HEK293 (cell line): ENCODE measurements at regions not wholly inside any gene's neighbourhood (a gene's known extent, or its start where the extent isn't known, plus 50 kb on each side); places are given as distances from the start of the nearest gene placed in this dataset.

ENCODE experiments used
- CTCF ChIA-PET: fragments of 350-600 bp; formaldehyde crosslinking; extraction: SDS; loops from one replicate; lab custom pipeline; 2021; ENCODE audit warnings: antibody characterized with exemption; lab: Yijun Ruan, JAX
- POLR2A ChIA-PET: fragments of 300-600 bp; formaldehyde crosslinking; extraction: SDS; loops from one replicate; lab custom pipeline; 2020; ENCODE audit warnings: antibody characterized with exemption, inconsistent platforms; lab: Yijun Ruan, JAX
- H3K27ac ChIP-seq: fragments of 200-500 bp; sonication (Bioruptor generic); 2 replicates; pipeline ENCODE4 v1.5.1; 2014; ENCODE audit warnings: low read depth, low read length, control low read depth, inconsistent platforms; ENCODE audit errors: extremely low read depth
- H3K36me3 ChIP-seq, 2 experiments: fragments of 200-500 bp in 1 of 2; sonication (Bioruptor generic) in 1 of 2; 1 replicate in 1 of 2; 2 replicates in 1 of 2; pipeline ENCODE4 v1.5.1; 2014 to 2017; ENCODE audit warnings: inconsistent platforms in 2 of 2, low read length in 2 of 2; ENCODE audit not compliant: control insufficient read depth in 2 of 2, insufficient read depth in 1 of 2
- H3K4me1 ChIP-seq: fragments of 200-500 bp; sonication (Bioruptor generic); 2 replicates; pipeline ENCODE4 v1.5.1; 2014; ENCODE audit warnings: mild to moderate bottlenecking, low read length, inconsistent platforms; ENCODE audit not compliant: control insufficient read depth, insufficient read depth
- H3K4me3 ChIP-seq: 2 replicates; pipeline ENCODE4 v1.5.1; 2011; ENCODE audit warnings: low read depth, mild to moderate bottlenecking, control low read depth, low read length, moderate library complexity
- H3K9me3 ChIP-seq: fragments of 200-500 bp; sonication (Bioruptor generic); 2 replicates; pipeline ENCODE4 v1.5.1; 2014; ENCODE audit warnings: low read depth, low read length, inconsistent platforms; ENCODE audit not compliant: control insufficient read depth, insufficient read depth
- HIC1 ChIP-seq: fragments of 450-650 bp; formaldehyde crosslinking; IDR thresholded peaks from 2 replicates; pipeline ENCODE4 v1.5.1; 2016; ENCODE audit warnings: missing biosample characterization, missing genetic modification characterization
- KLF1 ChIP-seq: fragments of 450-650 bp; formaldehyde crosslinking; IDR thresholded peaks from 2 replicates; pipeline ENCODE4 v1.5.1; 2016; ENCODE audit warnings: missing biosample characterization, missing genetic modification characterization
- PRDM1 ChIP-seq: fragments of 450-650 bp; formaldehyde crosslinking; IDR thresholded peaks from 2 replicates; pipeline ENCODE4; 2016; ENCODE audit warnings: missing biosample characterization, missing genetic modification characterization
- SCRT1 ChIP-seq: fragments of 450-650 bp; formaldehyde crosslinking; IDR thresholded peaks from 2 replicates; pipeline ENCODE4 v1.5.1; 2016; ENCODE audit warnings: missing biosample characterization, missing genetic modification characterization, borderline replicate concordance
- SP3 ChIP-seq: fragments of 450-650 bp; formaldehyde crosslinking; IDR thresholded peaks from 2 replicates; pipeline ENCODE4 v1.5.1; 2016; ENCODE audit warnings: missing biosample characterization, missing genetic modification characterization
- YY2 ChIP-seq: fragments of 450-650 bp; formaldehyde crosslinking; IDR thresholded peaks from 2 replicates; pipeline ENCODE4 v1.5.1; 2016; ENCODE audit warnings: missing biosample characterization, missing genetic modification characterization
- ZBTB26 ChIP-seq: fragments of 450-650 bp; formaldehyde crosslinking; optimal IDR thresholded peaks from 2 replicates; pipeline ENCODE3; 2016; ENCODE audit warnings: missing biosample characterization, mild to moderate bottlenecking, missing genetic modification characterization
- ZNF112 ChIP-seq: fragments of 450-650 bp; formaldehyde crosslinking; IDR thresholded peaks from 2 replicates; pipeline ENCODE4 v1.5.0; 2017; ENCODE audit warnings: missing biosample characterization, missing genetic modification characterization
- ZNF138 ChIP-seq: fragments of 450-650 bp; formaldehyde crosslinking; IDR thresholded peaks from 2 replicates; pipeline ENCODE4 v1.5.1; 2016; ENCODE audit warnings: missing biosample characterization, missing genetic modification characterization, borderline replicate concordance
- ZNF223 ChIP-seq: fragments of 450-650 bp; formaldehyde crosslinking; IDR thresholded peaks from 2 replicates; pipeline ENCODE4 v1.5.1; 2016; ENCODE audit warnings: missing biosample characterization, missing genetic modification characterization
- ZNF416 ChIP-seq: fragments of 450-650 bp; formaldehyde crosslinking; IDR thresholded peaks from 2 replicates; pipeline ENCODE4 v1.5.1; 2016; ENCODE audit warnings: missing biosample characterization, missing genetic modification characterization
- ZNF610 ChIP-seq: fragments of 450-650 bp; formaldehyde crosslinking; IDR thresholded peaks from 2 replicates; pipeline ENCODE4 v1.5.1; 2016; ENCODE audit warnings: missing biosample characterization, missing genetic modification characterization, borderline replicate concordance
- ZNF623 ChIP-seq: fragments of 450-650 bp; formaldehyde crosslinking; IDR thresholded peaks from 2 replicates; pipeline ENCODE4 v1.5.1; 2016; ENCODE audit warnings: missing biosample characterization, missing genetic modification characterization
- ZNF626 ChIP-seq: fragments of 450-650 bp; sonication (Bioruptor Pico); formaldehyde crosslinking; IDR thresholded peaks from 2 replicates; pipeline ENCODE4 v1.5.1; 2018; ENCODE audit warnings: missing biosample characterization, missing genetic modification characterization, inconsistent platforms
- ZNF670 ChIP-seq: fragments of 450-650 bp; formaldehyde crosslinking; IDR thresholded peaks from 2 replicates; pipeline ENCODE4 v1.5.1; 2016; ENCODE audit warnings: missing biosample characterization, missing genetic modification characterization, low read depth
- ZNF701 ChIP-seq: fragments of 450-650 bp; formaldehyde crosslinking; IDR thresholded peaks from 2 replicates; pipeline ENCODE4 v1.5.1; 2016; ENCODE audit warnings: missing biosample characterization, missing genetic modification characterization
- ZNF768 ChIP-seq: fragments of 450-650 bp; formaldehyde crosslinking; IDR thresholded peaks from 2 replicates; pipeline ENCODE4 v1.5.1; 2018; ENCODE audit warnings: missing biosample characterization, mild to moderate bottlenecking, missing genetic modification characterization
- ZNF776 ChIP-seq: fragments of 450-650 bp; formaldehyde crosslinking; IDR thresholded peaks from 2 replicates; pipeline ENCODE4 v1.5.0; 2017; ENCODE audit warnings: missing biosample characterization, missing genetic modification characterization, borderline replicate concordance
- ZNF843 ChIP-seq: fragments of 450-650 bp; formaldehyde crosslinking; IDR thresholded peaks from 2 replicates; pipeline ENCODE4 v1.5.1; 2016; ENCODE audit warnings: missing biosample characterization, missing genetic modification characterization
- TF ChIP-seq, protein P1 (sequence below): fragments of 450-650 bp; formaldehyde crosslinking; IDR thresholded peaks from 2 replicates; pipeline ENCODE4 v1.5.1; 2016; ENCODE audit warnings: missing biosample characterization, missing genetic modification characterization
- TF ChIP-seq, protein P2 (sequence below): fragments of 450-650 bp; formaldehyde crosslinking; IDR thresholded peaks from 2 replicates; pipeline ENCODE4; 2016; ENCODE audit warnings: missing biosample characterization, missing genetic modification characterization

DNA sequence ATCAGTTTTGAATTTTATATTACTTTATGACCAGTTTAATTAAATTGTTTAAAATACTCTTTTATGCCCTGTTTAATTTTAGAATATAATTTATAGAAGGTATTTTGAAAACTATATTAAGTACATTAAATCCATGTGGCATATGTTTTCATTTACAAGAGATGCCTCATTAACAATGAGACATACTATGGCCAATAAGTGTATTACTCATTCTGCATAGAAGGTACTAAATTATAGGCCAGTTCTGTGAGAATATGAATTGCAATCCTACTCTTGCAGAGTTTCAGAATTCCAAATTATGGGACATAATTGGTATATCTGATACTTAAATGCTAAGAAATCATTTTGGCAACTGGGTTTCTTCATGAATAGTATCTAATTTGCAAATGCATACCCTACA is 951.1 kb downstream of the FAT4 start:
- POLR2A ChIA-PET = no interaction called here
- CTCF ChIA-PET = no interaction called here
- TF ChIP-seq ZNF701 = no peak
- H3K9me3 ChIP-seq = no peaks in the 10 kb centered on the region
- no peaks in the 10 kb centered on the region for H3K4me1 ChIP-seq
- no peaks in the 10 kb centered on the region for H3K36me3 ChIP-seq
- no peak overlapping the region for H3K27ac ChIP-seq
- no peak overlapping the region for H3K4me3 ChIP-seq

DNA sequence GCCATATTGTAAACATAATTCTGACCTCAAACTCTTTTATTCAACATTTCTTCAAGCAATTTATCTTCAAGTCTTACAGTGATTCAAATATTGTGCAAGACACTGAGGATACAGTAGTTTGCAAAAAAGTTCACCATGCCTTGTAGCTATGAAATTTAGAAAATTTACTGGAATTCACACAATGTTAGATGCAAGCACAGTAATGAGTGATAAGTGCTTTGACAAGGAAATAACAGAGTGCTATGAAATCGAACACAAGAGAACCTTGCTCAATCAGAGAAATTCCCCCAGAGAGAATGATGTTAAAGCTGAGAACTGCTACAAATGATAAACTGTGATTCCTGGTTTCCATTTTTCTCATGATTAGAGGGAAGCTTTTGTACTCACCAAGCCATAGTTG is 952.9 kb downstream of the FAT4 start:
- Histone ChIP-seq H3K4me3 (no peak overlapping the region), H3K4me1 (no peaks in the 10 kb centered on the region), H3K9me3 (no peaks in the 10 kb centered on the region), H3K36me3 (no peaks in the 10 kb centered on the region), H3K27ac (no peak overlapping the region)
- TF ChIP-seq ZNF223 (tag by site-specific recombination) (no peak), PRDM1 (no peak), SP3 (tag by site-specific recombination) (no peak), SCRT1 (tag by site-specific recombination) (no peak), HIC1 (no peak), ZNF776 (no peak)
- ChIA-PET CTCF (interaction anchor here (0.6 kb wide), 1 partner anchor 55 kb away, joined by 3 read pairs; no protein-coding TSS in a partner anchor), POLR2A (no interaction called here)

DNA sequence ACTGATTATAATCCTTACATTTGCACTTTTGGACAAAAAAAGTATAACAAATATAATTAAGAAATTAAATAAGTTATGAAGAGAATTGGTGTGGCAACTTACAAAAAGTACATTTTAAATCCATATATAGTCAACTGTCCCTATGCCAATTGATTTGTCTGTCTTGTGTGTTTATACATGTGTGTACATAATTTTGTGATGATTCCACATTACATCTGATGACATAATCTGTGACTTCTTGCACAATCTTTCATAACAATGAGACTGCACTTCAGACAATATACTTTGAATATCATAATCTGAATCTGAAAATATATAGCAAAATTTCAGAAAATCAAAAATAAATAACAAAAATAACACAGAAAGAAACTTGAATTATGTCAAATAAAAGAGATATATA is 953.4 kb downstream of the FAT4 start:
- H3K36me3 ChIP-seq = no peaks in the 10 kb centered on the region
- no peak overlapping the region for H3K4me3 ChIP-seq
- no peak overlapping the region for H3K27ac ChIP-seq
- H3K4me1 ChIP-seq = no peaks in the 10 kb centered on the region
- no peaks in the 10 kb centered on the region for H3K9me3 ChIP-seq
- CTCF ChIA-PET = no interaction called here
- POLR2A ChIA-PET = no interaction called here
- TF ChIP-seq, protein P1, sequence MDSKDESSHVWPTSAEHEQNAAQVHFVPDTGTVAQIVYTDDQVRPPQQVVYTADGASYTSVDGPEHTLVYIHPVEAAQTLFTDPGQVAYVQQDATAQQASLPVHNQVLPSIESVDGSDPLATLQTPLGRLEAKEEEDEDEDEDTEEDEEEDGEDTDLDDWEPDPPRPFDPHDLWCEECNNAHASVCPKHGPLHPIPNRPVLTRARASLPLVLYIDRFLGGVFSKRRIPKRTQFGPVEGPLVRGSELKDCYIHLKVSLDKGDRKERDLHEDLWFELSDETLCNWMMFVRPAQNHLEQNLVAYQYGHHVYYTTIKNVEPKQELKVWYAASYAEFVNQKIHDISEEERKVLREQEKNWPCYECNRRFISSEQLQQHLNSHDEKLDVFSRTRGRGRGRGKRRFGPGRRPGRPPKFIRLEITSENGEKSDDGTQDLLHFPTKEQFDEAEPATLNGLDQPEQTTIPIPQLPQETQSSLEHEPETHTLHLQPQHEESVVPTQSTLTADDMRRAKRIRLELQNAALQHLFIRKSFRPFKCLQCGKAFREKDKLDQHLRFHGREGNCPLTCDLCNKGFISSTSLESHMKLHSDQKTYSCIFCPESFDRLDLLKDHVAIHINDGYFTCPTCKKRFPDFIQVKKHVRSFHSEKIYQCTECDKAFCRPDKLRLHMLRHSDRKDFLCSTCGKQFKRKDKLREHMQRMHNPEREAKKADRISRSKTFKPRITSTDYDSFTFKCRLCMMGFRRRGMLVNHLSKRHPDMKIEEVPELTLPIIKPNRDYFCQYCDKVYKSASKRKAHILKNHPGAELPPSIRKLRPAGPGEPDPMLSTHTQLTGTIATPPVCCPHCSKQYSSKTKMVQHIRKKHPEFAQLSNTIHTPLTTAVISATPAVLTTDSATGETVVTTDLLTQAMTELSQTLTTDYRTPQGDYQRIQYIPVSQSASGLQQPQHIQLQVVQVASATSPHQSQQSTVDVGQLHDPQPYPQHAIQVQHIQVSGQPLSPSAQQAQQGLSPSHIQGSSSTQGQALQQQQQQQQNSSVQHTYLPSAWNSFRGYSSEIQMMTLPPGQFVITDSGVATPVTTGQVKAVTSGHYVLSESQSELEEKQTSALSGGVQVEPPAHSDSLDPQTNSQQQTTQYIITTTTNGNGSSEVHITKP = no peak
- no peak for TF ChIP-seq YY2 (tag by site-specific recombination)
- no peak for TF ChIP-seq ZNF112 (tag by site-specific recombination)
- no peak for TF ChIP-seq ZNF610 (tag by site-specific recombination)
- no peak for TF ChIP-seq ZNF768 (tag by site-specific recombination)
- no peak for TF ChIP-seq ZNF626 (tag by site-specific recombination)
- no peak for TF ChIP-seq KLF1 (tag by site-specific recombination)
- TF ChIP-seq ZNF416 = no peak
- TF ChIP-seq, protein P2, sequence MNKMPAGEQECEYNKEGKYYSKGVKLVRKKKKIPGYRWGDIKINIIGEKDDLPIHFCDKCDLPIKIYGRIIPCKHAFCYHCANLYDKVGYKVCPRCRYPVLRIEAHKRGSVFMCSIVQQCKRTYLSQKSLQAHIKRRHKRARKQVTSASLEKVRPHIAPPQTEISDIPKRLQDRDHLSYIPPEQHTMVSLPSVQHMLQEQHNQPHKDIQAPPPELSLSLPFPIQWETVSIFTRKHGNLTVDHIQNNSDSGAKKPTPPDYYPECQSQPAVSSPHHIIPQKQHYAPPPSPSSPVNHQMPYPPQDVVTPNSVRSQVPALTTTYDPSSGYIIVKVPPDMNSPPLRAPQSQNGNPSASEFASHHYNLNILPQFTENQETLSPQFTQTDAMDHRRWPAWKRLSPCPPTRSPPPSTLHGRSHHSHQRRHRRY (tag by site-specific recombination) = no peak
- no peak for TF ChIP-seq ZNF623 (tag by site-specific recombination)
- TF ChIP-seq ZNF701 = no peak
- no peak for TF ChIP-seq ZBTB26
- no peak for TF ChIP-seq ZNF138 (tag by site-specific recombination)
- no peak for TF ChIP-seq ZNF843
- no peak for TF ChIP-seq ZNF670 (tag by site-specific recombination)
